Glutamatergic neuron (in vitro differentiated cells): ENCODE measurements at regions not wholly inside any gene's neighbourhood (a gene's known extent, or its start where the extent isn't known, plus 50 kb on each side); places are given as distances from the start of the nearest gene placed in this dataset.

Experiments
- DNase-seq: peaks from one replicate; pipeline ENCODE4 v3.0.0; 2022
- H3K27ac Mint-ChIP-seq: one replicate; pipeline ENCODE4 v1.8.0; 2020; ENCODE audit warnings: mild to moderate bottlenecking, mixed read lengths, inconsistent platforms; ENCODE audit not compliant: unreplicated experiment
- H3K27me3 Mint-ChIP-seq: one replicate; pipeline ENCODE4 v1.8.0; 2020; ENCODE audit warnings: mild to moderate bottlenecking, moderate library complexity, mixed read lengths, inconsistent platforms; ENCODE audit not compliant: unreplicated experiment
- H3K36me3 Mint-ChIP-seq: one replicate; pipeline ENCODE4 v1.8.0; 2020; ENCODE audit warnings: mild to moderate bottlenecking, mixed read lengths, inconsistent platforms; ENCODE audit not compliant: unreplicated experiment
- H3K4me1 Mint-ChIP-seq: one replicate; pipeline ENCODE4 v1.8.0; 2020; ENCODE audit warnings: mild to moderate bottlenecking, low read depth, mixed read lengths, inconsistent platforms; ENCODE audit not compliant: unreplicated experiment
- H3K4me3 Mint-ChIP-seq: one replicate; pipeline ENCODE4 v1.8.0; 2020; ENCODE audit warnings: mild to moderate bottlenecking, mixed read lengths, inconsistent platforms; ENCODE audit not compliant: unreplicated experiment
- H3K9me3 Mint-ChIP-seq: one replicate; pipeline ENCODE4 v1.8.0; 2020; ENCODE audit warnings: mild to moderate bottlenecking, moderate library complexity, mixed read lengths, inconsistent platforms; ENCODE audit not compliant: unreplicated experiment
- TF ChIP-seq, protein P1 (sequence below): fragments of 200-600 bp; sonication (generic); IDR thresholded peaks from one replicate; pipeline ENCODE4 v1.5.0; 2021; ENCODE audit not compliant: partially characterized antibody, unreplicated experiment

DNA sequence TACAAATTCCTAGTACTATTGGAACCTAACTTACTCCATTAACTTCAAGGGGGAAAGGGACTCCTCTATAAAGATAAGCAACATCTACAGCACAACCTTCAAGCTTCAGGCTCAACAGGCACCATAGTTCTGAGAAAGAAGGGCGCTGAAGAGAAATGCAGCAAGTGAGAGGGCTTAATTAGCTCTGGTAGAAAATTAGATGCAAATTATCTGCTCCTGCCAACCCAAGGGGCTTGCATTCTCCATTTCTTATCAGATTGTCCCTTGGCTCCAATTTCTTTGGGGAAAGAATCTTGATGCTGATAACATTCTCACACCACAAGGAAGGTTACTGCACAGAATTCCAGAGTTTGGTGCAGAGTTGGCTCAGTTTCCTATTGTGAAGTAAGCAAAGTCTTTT is 214.6 kb downstream of the GABRG2 start:
- Mint-ChIP-seq H3K4me3 (no peak overlapping the region), H3K27ac (no peak overlapping the region), H3K36me3 (no peaks in the 10 kb centered on the region), H3K27me3 (peaks cover 3% of the 10 kb centered on the region), H3K4me1 (peaks cover 4% of the 10 kb centered on the region), H3K9me3 (peaks cover 6% of the 10 kb centered on the region)
- no peak for DNase-seq
- TF ChIP-seq, protein P1, sequence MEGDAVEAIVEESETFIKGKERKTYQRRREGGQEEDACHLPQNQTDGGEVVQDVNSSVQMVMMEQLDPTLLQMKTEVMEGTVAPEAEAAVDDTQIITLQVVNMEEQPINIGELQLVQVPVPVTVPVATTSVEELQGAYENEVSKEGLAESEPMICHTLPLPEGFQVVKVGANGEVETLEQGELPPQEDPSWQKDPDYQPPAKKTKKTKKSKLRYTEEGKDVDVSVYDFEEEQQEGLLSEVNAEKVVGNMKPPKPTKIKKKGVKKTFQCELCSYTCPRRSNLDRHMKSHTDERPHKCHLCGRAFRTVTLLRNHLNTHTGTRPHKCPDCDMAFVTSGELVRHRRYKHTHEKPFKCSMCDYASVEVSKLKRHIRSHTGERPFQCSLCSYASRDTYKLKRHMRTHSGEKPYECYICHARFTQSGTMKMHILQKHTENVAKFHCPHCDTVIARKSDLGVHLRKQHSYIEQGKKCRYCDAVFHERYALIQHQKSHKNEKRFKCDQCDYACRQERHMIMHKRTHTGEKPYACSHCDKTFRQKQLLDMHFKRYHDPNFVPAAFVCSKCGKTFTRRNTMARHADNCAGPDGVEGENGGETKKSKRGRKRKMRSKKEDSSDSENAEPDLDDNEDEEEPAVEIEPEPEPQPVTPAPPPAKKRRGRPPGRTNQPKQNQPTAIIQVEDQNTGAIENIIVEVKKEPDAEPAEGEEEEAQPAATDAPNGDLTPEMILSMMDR: no peak

DNA sequence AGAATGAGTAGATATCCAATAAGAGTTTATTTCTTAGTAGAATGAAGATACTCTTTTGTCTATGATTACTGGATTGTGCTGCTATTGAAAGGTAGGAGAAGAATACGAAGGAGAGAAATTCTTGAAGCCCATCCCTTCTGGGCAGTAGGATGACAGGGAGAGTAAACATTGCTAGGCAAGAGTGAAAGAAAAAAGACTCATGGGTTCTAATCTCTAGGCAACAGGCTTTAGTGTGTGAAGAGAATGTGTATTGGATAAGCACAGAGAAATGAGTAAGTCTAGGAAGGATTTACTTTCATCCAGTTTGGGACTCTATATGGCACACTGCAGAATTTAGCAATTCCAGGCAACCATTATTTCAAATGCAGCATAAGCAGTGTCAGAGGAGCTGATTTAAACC is 216.0 kb downstream of the GABRG2 start:
- no peaks in the 10 kb centered on the region for H3K36me3 Mint-ChIP-seq
- H3K9me3 Mint-ChIP-seq: peaks cover 6% of the 10 kb centered on the region
- no peaks in the 10 kb centered on the region for H3K27me3 Mint-ChIP-seq
- no peak overlapping the region for H3K27ac Mint-ChIP-seq
- H3K4me3 Mint-ChIP-seq: no peak overlapping the region
- TF ChIP-seq, protein P1: no peak
- peaks cover 4% of the 10 kb centered on the region for H3K4me1 Mint-ChIP-seq
- no peak for DNase-seq

DNA sequence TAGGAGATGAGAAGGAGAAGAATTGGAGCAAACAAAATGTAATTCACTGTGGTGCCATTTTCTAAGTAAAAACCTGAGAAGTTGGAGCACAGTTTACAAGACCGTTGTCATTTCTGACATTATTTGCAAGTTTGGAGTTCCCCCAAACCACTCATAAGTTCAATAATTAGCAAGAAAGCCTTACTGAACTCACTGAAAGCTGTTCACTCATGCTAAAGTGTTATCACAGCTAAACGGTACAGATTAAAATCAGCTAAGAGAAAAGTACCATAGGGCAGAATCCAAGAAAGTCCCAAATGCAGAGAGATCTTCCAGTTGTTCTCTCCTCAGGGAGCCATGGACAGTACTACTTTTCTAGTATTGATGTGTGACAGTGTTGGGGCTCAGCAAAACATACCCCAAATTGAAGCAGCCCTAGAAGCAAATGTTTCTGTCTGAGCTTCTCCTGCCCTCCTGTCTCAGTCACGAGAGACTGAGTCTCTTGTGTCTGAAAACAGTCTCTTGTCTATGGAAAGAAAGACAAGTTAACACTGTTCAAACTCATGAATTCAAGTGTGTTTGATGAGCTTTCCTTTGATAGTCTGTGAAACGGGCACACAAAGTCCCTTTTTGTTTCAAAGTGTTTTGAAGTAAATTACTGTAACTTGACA is 221.2 kb downstream of the GABRG2 start:
- TF ChIP-seq, protein P1: no peak
- H3K9me3 Mint-ChIP-seq: no peaks in the 10 kb centered on the region
- no peak overlapping the region for H3K4me3 Mint-ChIP-seq
- H3K4me1 Mint-ChIP-seq: no peaks in the 10 kb centered on the region
- H3K27me3 Mint-ChIP-seq: no peaks in the 10 kb centered on the region
- H3K36me3 Mint-ChIP-seq: no peaks in the 10 kb centered on the region
- H3K27ac Mint-ChIP-seq: no peak overlapping the region
- DNase-seq: no peak

DNA sequence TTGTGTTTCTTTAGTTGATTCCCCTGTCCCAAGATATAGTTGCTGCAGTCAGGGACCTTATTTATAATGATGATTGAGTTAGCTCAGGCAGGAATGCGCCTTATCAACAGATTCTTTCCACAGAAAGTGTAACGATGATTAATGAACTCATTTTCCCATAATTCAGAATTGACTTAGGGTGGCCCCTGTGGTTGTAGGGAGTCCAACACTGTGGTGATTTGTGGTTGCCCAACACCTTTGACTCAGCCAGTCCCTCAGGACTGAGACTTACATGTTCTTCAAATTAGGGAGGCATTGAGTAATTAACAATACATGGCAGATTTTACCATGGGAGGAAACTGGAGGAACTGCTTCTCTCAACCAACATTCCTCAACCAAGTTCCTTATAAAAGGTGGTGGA is 221.9 kb downstream of the GABRG2 start:
- no peak overlapping the region for H3K27ac Mint-ChIP-seq
- no peaks in the 10 kb centered on the region for H3K9me3 Mint-ChIP-seq
- no peaks in the 10 kb centered on the region for H3K4me1 Mint-ChIP-seq
- no peak for DNase-seq
- no peaks in the 10 kb centered on the region for H3K27me3 Mint-ChIP-seq
- no peak overlapping the region for H3K4me3 Mint-ChIP-seq
- no peaks in the 10 kb centered on the region for H3K36me3 Mint-ChIP-seq
- TF ChIP-seq, protein P1: no peak

DNA sequence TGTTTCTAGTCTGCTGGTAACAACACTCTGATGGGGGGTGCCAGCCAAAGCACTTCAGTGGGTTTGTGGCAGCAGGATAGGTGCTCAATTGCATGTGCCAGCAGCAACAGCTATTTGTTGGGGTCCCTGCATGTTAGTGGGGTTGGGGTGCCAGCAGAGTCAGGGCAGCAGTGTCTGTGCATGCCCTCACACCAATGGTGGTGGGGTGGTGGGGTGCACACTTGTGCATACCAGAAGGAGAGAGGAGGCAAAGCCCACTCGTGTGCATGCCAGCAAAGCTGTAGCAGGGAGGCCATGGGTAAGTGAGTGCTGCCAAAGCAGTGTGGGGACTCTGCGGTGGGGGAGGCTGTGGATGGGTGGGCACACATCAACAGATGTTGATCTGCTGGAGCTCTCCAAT is 232.2 kb downstream of the GABRG2 start:
- Mint-ChIP-seq H3K36me3 (no peaks in the 10 kb centered on the region), H3K4me1 (peaks cover 2% of the 10 kb centered on the region), H3K9me3 (peaks cover 4% of the 10 kb centered on the region), H3K27ac (no peak overlapping the region), H3K4me3 (no peak overlapping the region), H3K27me3 (no peaks in the 10 kb centered on the region)
- DNase-seq: no peak
- TF ChIP-seq, protein P1: no peak
